Spleen (tissue), 11 donors: ENCODE measurements at regions not wholly inside any gene's neighbourhood (a gene's known extent, or its start where the extent isn't known, plus 50 kb on each side); places are given as distances from the start of the nearest gene placed in this dataset.

Experiments used
- DNase-seq: peaks from one replicate; pipeline ENCODE4 v3.0.0-alpha.2; 2020
- H3K27ac ChIP-seq, 8 donors: fragments of 200-600 bp; sonication (generic) in 7 of 8; 1 replicate in 4 of 8; 2 replicates in 4 of 8; pipeline versions ENCODE4 v1.5.0 to v1.8.0; 2016 to 2021; ENCODE audit warnings: inconsistent platforms in 4 of 8, mild to moderate bottlenecking in 4 of 8, moderate library complexity in 1 of 8
- H3K27me3 ChIP-seq, 7 donors: fragments of 200-600 bp; sonication (generic) in 6 of 7; replicated peaks in 1 of 7; 1 replicate in 4 of 7; 2 replicates in 3 of 7; pipeline versions ENCODE4 v1.5.0 to v1.8.0; 2016 to 2021; ENCODE audit warnings: inconsistent platforms in 3 of 7, mild to moderate bottlenecking in 1 of 7
- H3K36me3 ChIP-seq, 6 donors: fragments of 200-600 bp; sonication (generic) in 5 of 6; 1 replicate in 4 of 6; 2 replicates in 2 of 6; pipeline versions ENCODE4 v1.5.0 to v1.8.0; 2016 to 2021; ENCODE audit warnings: inconsistent platforms in 2 of 6
- H3K4me1 ChIP-seq, 6 donors: fragments of 200-600 bp; sonication (generic) in 5 of 6; 1 replicate in 3 of 6; 2 replicates in 3 of 6; pipeline versions ENCODE4 v1.5.0 to v1.8.0; 2016 to 2021; ENCODE audit warnings: inconsistent platforms in 3 of 6
- H3K4me3 ChIP-seq, 8 donors: fragments of 200-600 bp; sonication (generic) in 7 of 8; 1 replicate in 4 of 8; 2 replicates in 4 of 8; pipeline versions ENCODE4 v1.5.0 to v1.8.0; 2016 to 2021; ENCODE audit warnings: inconsistent platforms in 4 of 8, mild to moderate bottlenecking in 4 of 8, moderate library complexity in 2 of 8
- H3K9me3 ChIP-seq, 8 donors: fragments of 200-600 bp; sonication (generic) in 7 of 8; 1 replicate in 4 of 8; 2 replicates in 4 of 8; pipeline versions ENCODE4 v1.5.0 to v1.8.0; 2016 to 2021; ENCODE audit warnings: inconsistent platforms in 4 of 8
- POLR2A ChIP-seq, 3 donors: fragments of 450-650 bp; IDR thresholded peaks; one replicate each; pipeline ENCODE4 v1.5.1; 2017; ENCODE audit warnings: antibody characterized with exemption in 3 of 3, mild to moderate bottlenecking in 1 of 3
- POLR2AphosphoS5 ChIP-seq, 3 donors: sonication (generic); formaldehyde crosslinking; IDR thresholded peaks; one replicate each; pipeline ENCODE4 v1.5.1; 2017; ENCODE audit warnings: antibody characterized with exemption in 3 of 3
- WGBS, 5 donors: extraction: QIAGEN DNeasy Blood & Tissue Kit in 3 of 5; methylation state at CpG; one replicate each; pipeline versions ENCODE4 v1.1.5 to v1.1.7; 2013 to 2018; 5-methylcytosine and 5-hydroxymethylcytosine counted together
- intact Hi-C: fragments of 100-400 bp; cut with DNase I; formaldehyde crosslinking; loops from one replicate; pipeline ENCODE4 v1.15.0; 2023; ENCODE audit warnings: low total_unique reads
- TF ChIP-seq, protein P1 (sequence below), 11 experiments: fragments of 200-600 bp in 7 of 11; fragments of 450-650 bp in 4 of 11; sonication (generic) in 4 of 11; IDR thresholded peaks in 8 of 11; conservative IDR thresholded peaks in 3 of 11; 1 replicate in 7 of 11; 2 replicates in 4 of 11; pipeline versions ENCODE4 v1.4.0 to v1.8.0; 2016 to 2021; ENCODE audit warnings: antibody characterized with exemption in 11 of 11, inconsistent platforms in 4 of 11, mild to moderate bottlenecking in 1 of 11
- donor health status: healthy with polysubstance abuse.
- donor health status: DM: no; HTN: no; CAD: no; lungs with moderate emphysema.
- donor health status: DM: no; HTN: no; CAD: no.
- donor health status: Bipolar disorder and iron deficiency.
- donor health status: healthy.
- donor health status: DM: no; HTN: no; CAD: no.
- donor health status: DM: yes; HTN: yes; CAD: no.

- Histone ChIP-seq H3K4me3 (no peak overlapping the region), H3K27ac (no peak overlapping the region), H3K9me3 (peaks cover 0 to 11% (median 0%) of the 10 kb centered on the region in 8 donors), H3K36me3 (no peaks in the 10 kb centered on the region), H3K4me1 (no peaks in the 10 kb centered on the region), H3K27me3 (no peaks in the 10 kb centered on the region)
- TF ChIP-seq POLR2AphosphoS5 (IDR thresholded peaks at IDR 0.05) (no peak), POLR2A (IDR thresholded peaks at IDR 0.05) (no peak)
- TF ChIP-seq, protein P1, sequence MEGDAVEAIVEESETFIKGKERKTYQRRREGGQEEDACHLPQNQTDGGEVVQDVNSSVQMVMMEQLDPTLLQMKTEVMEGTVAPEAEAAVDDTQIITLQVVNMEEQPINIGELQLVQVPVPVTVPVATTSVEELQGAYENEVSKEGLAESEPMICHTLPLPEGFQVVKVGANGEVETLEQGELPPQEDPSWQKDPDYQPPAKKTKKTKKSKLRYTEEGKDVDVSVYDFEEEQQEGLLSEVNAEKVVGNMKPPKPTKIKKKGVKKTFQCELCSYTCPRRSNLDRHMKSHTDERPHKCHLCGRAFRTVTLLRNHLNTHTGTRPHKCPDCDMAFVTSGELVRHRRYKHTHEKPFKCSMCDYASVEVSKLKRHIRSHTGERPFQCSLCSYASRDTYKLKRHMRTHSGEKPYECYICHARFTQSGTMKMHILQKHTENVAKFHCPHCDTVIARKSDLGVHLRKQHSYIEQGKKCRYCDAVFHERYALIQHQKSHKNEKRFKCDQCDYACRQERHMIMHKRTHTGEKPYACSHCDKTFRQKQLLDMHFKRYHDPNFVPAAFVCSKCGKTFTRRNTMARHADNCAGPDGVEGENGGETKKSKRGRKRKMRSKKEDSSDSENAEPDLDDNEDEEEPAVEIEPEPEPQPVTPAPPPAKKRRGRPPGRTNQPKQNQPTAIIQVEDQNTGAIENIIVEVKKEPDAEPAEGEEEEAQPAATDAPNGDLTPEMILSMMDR (IDR thresholded peaks at IDR 0.05 in 8 of 11, conservative IDR thresholded peaks at IDR 0.05 in 3 of 11): no peak
- intact Hi-C loops: no loop called here
- no peak for DNase-seq
- WGBS, 5 donors: 80 to 97% (median 91%) methylated on average over 1 to 16 of the region's 33 CpGs
These were observed 923.4 kb downstream of the SOCS6 start for GRCh38 chr18:71212222-71212621.

GRCh38 chr18:71209944-71210343 is 921.1 kb downstream of the SOCS6 start:
- Histone ChIP-seq H3K27me3 (no peaks in the 10 kb centered on the region), H3K4me3 (no peak overlapping the region), H3K27ac (no peak overlapping the region), H3K4me1 (no peaks in the 10 kb centered on the region), H3K9me3 (peaks cover 0 to 11% (median 0%) of the 10 kb centered on the region in 8 donors), H3K36me3 (no peaks in the 10 kb centered on the region)
- TF ChIP-seq POLR2AphosphoS5 (IDR thresholded peaks at IDR 0.05) (no peak), POLR2A (IDR thresholded peaks at IDR 0.05) (no peak)
- TF ChIP-seq, protein P1 (IDR thresholded peaks at IDR 0.05 in 8 of 11, conservative IDR thresholded peaks at IDR 0.05 in 3 of 11): no peak
- DNase-seq: no peak
- WGBS, 5 donors: 42 to 67% (median 54%) methylated on average over 2 of the region's 2 CpGs
- intact Hi-C loops: no loop called here

- 56 to 83% (median 70%) methylated on average over 1 of the region's 1 CpG for WGBS, 5 donors
- Histone ChIP-seq H3K9me3 (no peaks in the 10 kb centered on the region), H3K36me3 (no peaks in the 10 kb centered on the region), H3K27ac (no peak overlapping the region), H3K27me3 (no peaks in the 10 kb centered on the region), H3K4me1 (no peaks in the 10 kb centered on the region), H3K4me3 (no peak overlapping the region)
- intact Hi-C loops: no loop called here
- DNase-seq: no peak
- TF ChIP-seq POLR2AphosphoS5 (IDR thresholded peaks at IDR 0.05) (no peak), POLR2A (IDR thresholded peaks at IDR 0.05) (no peak)
- TF ChIP-seq, protein P1 (IDR thresholded peaks at IDR 0.05 in 8 of 11, conservative IDR thresholded peaks at IDR 0.05 in 3 of 11): no peak
These were observed 905.6 kb downstream of the SOCS6 start for GRCh38 chr18:71194438-71194837.

- Histone ChIP-seq H3K36me3 (no peaks in the 10 kb centered on the region), H3K4me1 (no peaks in the 10 kb centered on the region), H3K27ac (no peak overlapping the region), H3K4me3 (no peak overlapping the region), H3K27me3 (no peaks in the 10 kb centered on the region), H3K9me3 (no peaks in the 10 kb centered on the region)
- 81 to 91% (median 85%) methylated on average over 3 of the region's 3 CpGs for WGBS, 5 donors
- no peak for DNase-seq
- intact Hi-C loops: no loop called here
- TF ChIP-seq, protein P1 (IDR thresholded peaks at IDR 0.05 in 8 of 11, conservative IDR thresholded peaks at IDR 0.05 in 3 of 11): no peak
- no peak for TF ChIP-seq POLR2A (IDR thresholded peaks at IDR 0.05)
- TF ChIP-seq POLR2AphosphoS5 (IDR thresholded peaks at IDR 0.05): no peak
These were observed 900.7 kb downstream of the SOCS6 start for GRCh38 chr18:71189581-71189980.
